GM21737 (cell line): ENCODE measurements at regions not wholly inside any gene's neighbourhood (a gene's known extent, or its start where the extent isn't known, plus 50 kb on each side); places are given as distances from the start of the nearest gene placed in this dataset.
"Not testable (repeated sequence)": the region's sequence is repeated elsewhere in the genome, so short reads cannot be mapped to it uniquely, and the experiment has no call there.

ENCODE experiments used
- ATAC-seq: cut with Tn5 transposase; IDR thresholded peaks from one replicate; pipeline ENCODE4 v1.9.1; 2021; ENCODE audit warnings: mild to moderate bottlenecking, moderate library complexity; ENCODE audit not compliant: unreplicated experiment

DNA sequence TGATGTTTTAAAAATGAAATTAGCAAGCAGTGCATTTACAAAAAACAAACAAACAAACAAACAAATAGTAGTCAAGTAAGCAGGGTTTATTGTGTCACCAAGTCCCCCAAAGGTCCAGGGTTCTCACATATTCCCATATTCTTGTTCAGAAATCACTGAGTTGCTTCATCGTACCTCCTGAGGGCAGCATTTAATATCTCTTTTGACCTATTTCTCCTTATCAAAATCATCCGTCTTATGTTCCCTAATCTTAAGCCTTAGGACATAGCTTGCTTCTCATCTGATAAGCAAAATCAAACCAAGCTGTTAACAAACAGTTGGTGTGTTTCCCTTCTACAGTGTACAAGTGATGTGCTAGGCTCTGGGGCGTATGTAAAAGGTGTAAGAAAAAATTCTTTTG is 109.5 kb upstream of the MAN2A1 start:
- no peak for ATAC-seq

DNA sequence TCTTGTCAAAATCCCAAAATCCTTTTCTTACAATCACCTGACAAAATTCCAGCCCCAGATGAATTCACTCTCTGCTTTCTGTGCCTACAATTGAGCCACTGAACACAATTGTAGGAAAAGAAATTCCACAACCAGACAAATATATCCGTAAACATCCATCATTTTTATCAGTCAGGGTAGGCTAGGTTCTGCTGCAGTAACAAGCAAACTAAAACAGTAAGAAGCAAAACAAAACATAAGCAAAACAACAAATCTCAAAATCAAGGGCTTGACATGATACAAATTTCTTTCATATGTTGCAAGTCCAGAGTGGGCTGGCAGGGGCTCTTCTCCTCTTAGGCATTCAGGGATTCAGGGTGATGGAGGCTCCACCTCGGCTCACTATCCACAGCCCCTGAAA is 114.2 kb upstream of the MAN2A1 start:
- no peak for ATAC-seq

GRCh38 chr5:109574985-109575384 is 114.7 kb upstream of the MAN2A1 start:
- ATAC-seq, result no peak

DNA sequence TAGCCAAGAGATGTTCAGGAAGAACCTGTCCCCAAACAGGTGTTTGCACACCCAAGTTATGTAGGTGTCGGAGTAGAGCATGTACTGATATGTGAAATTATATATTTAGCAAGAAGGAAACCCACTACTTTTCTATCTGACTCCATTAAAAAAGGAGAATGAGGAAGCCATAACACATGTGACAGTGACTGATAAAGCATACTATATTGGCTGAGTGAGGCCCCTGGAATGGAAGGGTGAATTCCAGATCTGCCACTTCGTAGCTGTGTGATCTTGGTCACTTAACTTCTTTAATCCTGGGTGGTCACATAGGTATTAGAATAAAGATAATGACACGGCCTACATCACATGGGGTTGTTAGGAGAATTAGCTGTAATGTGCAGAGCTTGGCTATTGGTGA is 116.0 kb upstream of the MAN2A1 start:
- no peak for ATAC-seq

GRCh38 chr5:109573256-109573655 is 116.5 kb upstream of the MAN2A1 start:
- ATAC-seq, result no peak

GRCh38 chr5:109571785-109572184 is 117.9 kb upstream of the MAN2A1 start:
- ATAC-seq, result no peak

GRCh38 chr5:109570362-109570874 is 119.3 kb upstream of the MAN2A1 start:
- no peak for ATAC-seq

- no peak for ATAC-seq
Observed at GRCh38 chr5:109567374-109568044, 122.2 kb upstream of the MAN2A1 start.

- no peak for ATAC-seq
Observed at GRCh38 chr5:109566361-109566760, 123.4 kb upstream of the MAN2A1 start.

- no peak for ATAC-seq
Observed at GRCh38 chr5:109563739-109564138, 126.0 kb upstream of the MAN2A1 start.

DNA sequence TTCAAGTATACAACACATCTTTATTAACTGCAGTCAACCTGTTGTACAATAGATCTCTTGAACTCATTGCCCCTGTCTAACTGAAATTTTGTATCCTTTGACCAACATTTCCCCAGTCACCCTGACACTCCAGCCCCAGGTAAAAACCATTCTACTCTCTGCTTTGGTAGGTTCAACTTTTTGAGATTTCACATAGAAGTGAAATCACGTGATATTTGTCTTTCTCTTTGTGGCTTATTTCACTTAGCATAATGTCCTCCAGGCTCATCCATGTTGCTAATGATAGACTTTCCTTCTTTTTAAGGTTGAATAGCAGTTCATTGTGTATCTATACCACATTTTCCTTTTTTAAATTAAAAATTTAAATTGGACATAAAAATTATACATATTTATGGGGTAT is 126.5 kb upstream of the MAN2A1 start:
- ATAC-seq, result no peak

DNA sequence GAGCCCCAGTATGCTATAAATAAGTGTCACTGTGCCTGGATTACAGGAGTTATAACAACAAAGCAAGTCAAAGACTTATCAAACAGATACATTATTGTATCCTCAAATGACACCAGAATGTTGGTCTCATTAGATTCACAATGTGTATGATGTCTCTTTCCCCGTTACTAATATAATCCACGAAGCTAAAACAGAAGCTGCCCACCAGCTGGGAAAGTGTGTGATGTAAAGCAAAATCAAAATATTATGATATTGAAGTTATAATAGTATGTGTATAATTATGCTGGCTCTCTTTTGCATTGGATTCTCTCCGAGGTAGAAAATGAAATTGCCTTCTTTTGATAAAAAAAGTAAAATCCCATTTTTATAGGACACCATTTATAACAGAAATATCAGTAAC is 127.3 kb upstream of the MAN2A1 start:
- no peak for ATAC-seq

DNA sequence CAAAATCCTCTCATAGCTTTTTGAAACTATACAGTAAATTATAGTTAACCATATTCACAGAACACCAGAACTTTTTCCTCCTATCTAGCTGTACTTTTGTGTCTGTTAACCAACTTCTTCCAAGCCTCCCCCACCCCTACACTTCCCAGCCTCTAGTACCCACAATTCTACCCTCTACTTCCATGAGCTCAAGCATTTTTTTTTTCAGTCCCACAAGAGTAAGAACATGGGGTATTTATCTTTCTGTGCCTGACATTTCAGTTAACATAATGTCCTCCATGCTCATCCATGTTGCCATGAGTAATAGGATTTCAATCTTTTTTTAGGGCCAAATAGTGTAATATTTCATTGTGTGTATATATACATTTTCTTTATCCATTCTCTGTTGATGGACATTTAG is 128.3 kb upstream of the MAN2A1 start:
- no peak for ATAC-seq

DNA sequence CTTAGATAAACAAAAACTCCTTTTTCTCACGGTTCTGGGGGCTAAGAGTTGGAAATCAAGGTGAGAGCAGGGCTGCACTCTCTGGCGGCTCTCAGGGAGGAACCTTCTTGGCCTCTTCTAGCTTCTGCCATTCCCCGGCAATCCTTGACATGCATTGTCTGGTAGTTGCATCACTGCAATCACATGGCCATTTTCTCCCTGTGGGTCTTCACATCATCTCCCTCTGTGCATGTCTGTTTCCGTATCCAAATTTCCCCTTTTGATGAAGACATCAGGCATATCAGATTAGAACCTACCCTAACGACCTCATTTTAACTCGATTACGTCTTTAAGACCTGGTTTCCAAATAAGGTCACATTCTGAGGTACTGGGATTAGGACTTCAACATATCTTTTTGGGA is 129.2 kb upstream of the MAN2A1 start:
- no peak for ATAC-seq

GRCh38 chr5:109558952-109559351 is 130.8 kb upstream of the MAN2A1 start:
- no peak for ATAC-seq

DNA sequence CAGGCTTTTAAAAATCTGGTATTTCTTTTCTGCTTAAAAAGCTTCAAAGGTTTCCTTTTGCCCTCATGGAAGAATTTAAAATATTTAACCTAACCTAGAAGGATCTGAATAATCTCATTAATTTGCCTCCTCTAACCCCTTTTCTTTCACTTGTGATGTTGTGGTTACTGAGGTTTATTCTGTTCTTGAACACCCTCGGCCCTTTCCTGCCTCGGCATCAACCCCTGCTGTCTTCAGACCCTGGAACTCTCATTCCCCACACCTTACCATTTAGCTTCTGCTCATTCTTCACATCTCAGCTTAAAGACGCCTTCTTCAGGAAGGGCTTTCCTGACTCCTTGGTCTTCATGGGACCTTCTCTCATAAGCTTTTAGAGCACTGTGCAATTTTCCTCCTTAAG is 131.4 kb upstream of the MAN2A1 start:
- no peak for ATAC-seq

DNA sequence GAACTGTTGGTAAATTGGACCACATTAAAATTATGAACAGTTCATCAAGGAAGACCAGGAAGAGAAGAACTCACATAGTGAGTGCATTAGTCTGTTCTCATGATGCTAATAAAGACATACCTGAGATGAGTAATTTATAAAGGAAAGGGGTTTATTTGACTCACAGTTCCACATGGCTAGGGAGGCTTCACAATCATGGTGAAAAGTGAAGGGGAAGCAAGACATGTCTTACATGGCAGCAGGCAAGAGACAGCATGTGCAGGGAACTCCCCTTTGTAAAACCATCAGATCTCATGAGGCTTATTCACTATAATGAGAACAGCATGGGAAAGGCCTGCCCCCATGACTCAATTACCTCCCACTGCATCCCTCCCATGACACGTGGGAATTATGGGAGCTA is 135.9 kb upstream of the MAN2A1 start:
- no peak for ATAC-seq

DNA sequence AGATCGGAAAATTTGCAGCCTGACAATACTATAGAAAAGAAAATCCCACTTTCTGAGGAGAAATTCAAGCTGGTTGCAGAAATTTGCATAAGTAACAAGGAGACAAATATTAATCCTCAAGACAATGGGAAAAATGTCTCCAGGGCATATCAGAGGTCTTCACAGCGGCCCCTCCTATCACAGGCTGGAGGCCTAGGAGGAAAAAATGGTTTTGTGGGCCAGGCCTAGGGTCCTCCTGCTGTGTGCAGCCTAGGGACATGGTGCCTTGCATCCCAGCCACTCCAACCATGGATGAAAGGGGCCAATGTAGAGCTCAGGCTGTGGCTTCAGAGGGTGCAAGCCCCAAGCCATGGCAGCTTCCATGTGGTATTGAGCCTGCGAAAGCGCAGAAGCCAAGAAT is 138.5 kb upstream of the MAN2A1 start:
- not testable (repeated sequence) for ATAC-seq

DNA sequence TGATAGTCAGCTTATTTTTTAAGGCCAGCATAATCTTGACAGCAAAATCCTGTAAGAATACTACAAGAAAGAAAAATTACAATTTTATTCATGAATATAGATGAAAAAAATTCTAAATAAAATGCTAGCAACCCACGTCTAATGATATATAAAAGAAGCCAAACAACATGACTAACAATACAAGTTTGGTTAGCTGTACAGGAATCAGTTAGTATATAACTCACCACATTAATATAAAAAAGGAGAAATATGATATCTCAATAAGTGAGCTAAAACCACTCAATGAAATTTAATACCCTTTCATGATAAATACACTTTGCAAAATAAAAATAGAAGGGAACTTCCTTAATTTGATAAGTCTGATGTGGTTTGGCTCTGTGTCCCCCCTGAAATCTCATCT is 139.7 kb upstream of the MAN2A1 start:
- no peak for ATAC-seq

DNA sequence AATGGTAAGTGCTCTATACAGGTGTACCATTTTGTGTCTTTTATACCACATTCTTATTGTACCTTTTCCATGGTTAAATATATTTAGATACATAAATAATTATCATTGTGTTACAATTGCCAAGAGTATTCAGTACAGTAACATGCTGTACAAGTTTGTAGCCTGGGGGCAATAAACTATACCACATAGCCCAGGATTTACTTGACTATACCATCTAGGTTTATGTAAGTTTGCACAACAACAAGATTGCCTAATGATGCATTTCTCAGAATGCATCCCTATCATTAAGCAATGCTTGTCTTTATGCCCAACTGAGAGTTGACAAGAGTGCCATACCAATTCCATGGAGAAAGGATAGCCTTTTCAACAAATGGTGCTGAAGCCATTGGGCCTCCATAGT is 136.7 kb upstream of the PJA2 start:
- no peak for ATAC-seq

DNA sequence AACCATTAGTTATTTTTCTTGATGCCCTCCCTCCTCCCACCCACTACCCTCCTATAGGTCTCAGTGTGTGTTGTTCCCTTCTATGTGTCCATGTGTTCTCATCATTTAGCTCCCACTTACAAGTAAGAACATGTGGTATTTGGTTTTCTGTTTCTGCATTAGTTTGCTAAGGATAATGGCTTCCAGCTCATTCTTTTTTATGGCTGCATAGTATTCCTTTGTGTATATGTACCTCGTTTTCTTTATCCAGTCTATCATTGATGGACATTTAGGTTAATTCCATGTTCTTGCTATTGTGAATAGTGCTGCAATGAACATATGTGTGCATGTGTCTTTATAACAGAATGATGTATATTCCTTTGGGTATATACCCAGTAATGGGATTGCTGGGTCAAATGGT is 135.1 kb upstream of the PJA2 start:
- not testable (repeated sequence) for ATAC-seq

- not testable (repeated sequence) for ATAC-seq
Observed at GRCh38 chr5:109538692-109539091, 128.9 kb upstream of the PJA2 start.

- ATAC-seq, result not testable (repeated sequence)
Observed at GRCh38 chr5:109535090-109535489, 125.3 kb upstream of the PJA2 start.
